ENCODE measurements at regions not wholly inside any gene's neighbourhood (a gene's known extent, or its start where the extent isn't known, plus 50 kb on each side); places are given as distances from the start of the nearest gene placed in this dataset.

DNA sequence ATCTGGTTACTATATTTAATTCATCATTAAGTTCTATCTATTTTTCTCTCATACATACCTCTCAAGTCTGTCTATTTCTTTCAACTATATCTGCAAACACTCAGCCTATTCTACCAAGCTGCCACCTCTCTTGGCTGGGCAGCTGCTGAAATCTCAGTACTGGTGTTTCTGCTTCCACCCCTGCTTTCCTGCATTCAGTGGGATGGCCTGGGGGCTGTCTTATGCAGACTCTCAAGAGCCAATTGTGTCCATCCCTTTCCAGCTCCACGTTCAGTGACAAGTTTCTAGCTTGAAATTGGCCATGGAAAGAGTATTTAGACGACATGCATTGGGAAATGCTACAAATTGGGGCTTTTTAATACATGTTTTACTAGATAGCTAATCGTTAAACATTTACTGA, 378.4 kb upstream of the DPPA4 start:
- TF ChIP-seq POLR2A (IDR thresholded peaks at IDR 0.05; ENCODE audit: low read length) (no peak), GATA1 (IDR thresholded peaks at IDR 0.05; ENCODE audit: low read depth, low read length) (no peak)

All from erythroblast (primary cell).